ENCODE measurements at regions not wholly inside any gene's neighbourhood (a gene's known extent, or its start where the extent isn't known, plus 50 kb on each side); places are given as distances from the start of the nearest gene placed in this dataset.

DNA sequence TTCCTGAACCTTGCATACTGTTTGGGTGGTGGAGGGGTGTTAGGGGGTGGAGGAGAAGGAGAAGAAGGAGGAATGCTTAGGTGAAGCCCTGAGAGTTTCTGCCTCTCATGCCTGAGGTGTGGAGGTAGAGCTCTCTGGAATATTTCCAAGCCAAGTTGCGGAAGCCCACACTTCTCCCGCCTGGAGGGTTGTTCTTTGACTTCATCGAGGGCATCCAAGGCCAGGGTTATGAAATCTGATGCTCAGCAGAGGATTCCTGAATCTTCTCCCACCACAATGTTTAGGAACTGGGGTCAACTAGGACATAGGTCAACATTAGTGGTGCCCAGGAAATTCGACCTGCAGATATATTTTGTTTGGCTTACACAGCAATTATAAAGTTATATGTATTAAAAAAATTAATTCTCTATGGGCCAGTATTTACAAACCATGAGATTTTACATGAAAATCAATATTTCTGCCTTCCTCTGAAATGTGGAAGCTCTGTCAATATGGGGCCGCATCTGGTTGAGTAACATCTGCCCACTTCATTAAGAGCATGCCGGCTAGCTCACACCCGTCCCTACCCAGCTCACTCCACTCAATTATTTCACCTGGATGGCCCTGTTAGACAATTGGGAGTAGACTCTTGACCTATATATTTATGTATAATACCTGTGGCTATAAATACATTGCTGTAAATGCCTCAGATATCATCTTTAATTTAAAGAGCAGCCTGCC, 257.1 kb upstream of the ZFP64 start:
- no peaks in the 10 kb centered on the region for H3K36me3 ChIP-seq
- H3K27me3 ChIP-seq: no peaks in the 10 kb centered on the region
- no peak overlapping the region for H3K4me3 ChIP-seq
- TF ChIP-seq, protein P1, sequence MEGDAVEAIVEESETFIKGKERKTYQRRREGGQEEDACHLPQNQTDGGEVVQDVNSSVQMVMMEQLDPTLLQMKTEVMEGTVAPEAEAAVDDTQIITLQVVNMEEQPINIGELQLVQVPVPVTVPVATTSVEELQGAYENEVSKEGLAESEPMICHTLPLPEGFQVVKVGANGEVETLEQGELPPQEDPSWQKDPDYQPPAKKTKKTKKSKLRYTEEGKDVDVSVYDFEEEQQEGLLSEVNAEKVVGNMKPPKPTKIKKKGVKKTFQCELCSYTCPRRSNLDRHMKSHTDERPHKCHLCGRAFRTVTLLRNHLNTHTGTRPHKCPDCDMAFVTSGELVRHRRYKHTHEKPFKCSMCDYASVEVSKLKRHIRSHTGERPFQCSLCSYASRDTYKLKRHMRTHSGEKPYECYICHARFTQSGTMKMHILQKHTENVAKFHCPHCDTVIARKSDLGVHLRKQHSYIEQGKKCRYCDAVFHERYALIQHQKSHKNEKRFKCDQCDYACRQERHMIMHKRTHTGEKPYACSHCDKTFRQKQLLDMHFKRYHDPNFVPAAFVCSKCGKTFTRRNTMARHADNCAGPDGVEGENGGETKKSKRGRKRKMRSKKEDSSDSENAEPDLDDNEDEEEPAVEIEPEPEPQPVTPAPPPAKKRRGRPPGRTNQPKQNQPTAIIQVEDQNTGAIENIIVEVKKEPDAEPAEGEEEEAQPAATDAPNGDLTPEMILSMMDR (IDR thresholded peaks at IDR 0.05; ENCODE audit: low read depth, low read length): no peak
- peak in 1 of 2 donors; percentile 13 for DNase-seq (ENCODE audit: low read depth in 1 of 2, low spot score in 1 of 2)
- H3K4me1 ChIP-seq (ENCODE audit: low read depth): no peaks in the 10 kb centered on the region
- no peaks in the 10 kb centered on the region for H3K9me3 ChIP-seq (ENCODE audit: low read depth)
- no peak overlapping the region for H3K27ac ChIP-seq

DNA sequence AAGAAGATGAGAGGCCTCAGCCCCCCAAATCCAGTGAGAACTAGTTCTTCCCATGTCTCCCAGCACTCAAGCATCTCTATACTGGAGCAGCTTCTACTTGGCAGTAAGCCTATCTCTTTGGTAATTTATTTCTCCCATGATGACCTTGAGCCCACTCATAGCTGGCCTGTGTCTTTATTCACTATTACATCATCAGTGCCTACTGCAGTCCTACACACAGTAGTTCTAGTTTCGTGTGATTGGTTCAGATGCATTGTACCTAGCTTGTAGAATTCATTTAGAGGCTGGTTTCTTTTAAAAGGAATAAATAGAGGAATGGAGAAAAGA, 255.6 kb upstream of the ZFP64 start:
- Histone ChIP-seq H3K4me3 (no peak overlapping the region), H3K36me3 (no peaks in the 10 kb centered on the region), H3K9me3 (ENCODE audit: low read depth) (no peaks in the 10 kb centered on the region), H3K27ac (no peak overlapping the region), H3K4me1 (ENCODE audit: low read depth) (no peaks in the 10 kb centered on the region), H3K27me3 (no peaks in the 10 kb centered on the region)
- no peak for DNase-seq (ENCODE audit: low read depth in 1 of 2, low spot score in 1 of 2)
- TF ChIP-seq, protein P1 (IDR thresholded peaks at IDR 0.05; ENCODE audit: low read depth, low read length): no peak

DNA sequence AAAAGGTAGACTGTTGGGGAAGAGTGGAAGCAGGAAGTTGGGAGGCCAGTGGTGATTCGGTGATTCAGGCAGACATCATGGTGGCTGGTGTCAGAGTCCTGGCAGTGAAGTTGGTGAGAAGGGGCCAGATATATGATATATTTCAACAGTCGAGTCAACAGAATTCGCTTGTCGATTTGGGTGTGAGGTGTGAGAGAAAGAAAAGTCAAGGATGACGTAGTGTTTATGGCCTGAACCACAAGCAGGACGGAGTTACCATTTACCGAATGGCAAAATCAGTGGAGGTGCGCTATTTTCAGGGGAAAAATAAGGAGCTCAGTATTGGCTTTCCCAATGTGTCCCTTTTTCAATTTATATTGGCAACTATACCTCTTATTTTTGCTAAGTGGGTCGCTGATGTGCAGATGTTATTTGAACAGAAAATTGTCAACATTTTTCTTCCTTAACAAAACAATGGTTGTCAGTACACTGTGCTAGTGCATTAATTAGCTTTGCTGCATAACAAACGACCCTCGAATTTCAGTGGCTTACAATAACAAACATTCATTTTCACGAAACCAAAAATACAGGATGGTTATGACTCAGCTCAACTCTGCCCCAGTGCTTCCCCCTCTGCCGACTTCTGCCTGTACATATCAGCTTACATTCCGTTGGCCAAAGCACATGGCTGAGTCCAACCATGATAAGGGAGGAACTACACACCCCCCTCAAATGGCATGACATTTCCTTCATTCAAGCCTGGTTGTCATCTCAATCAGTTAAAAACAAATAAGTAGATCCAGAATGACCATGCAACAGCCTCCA, 255.0 kb upstream of the ZFP64 start:
- H3K4me3 ChIP-seq: no peak overlapping the region
- H3K9me3 ChIP-seq (ENCODE audit: low read depth): no peaks in the 10 kb centered on the region
- H3K4me1 ChIP-seq (ENCODE audit: low read depth): no peaks in the 10 kb centered on the region
- H3K36me3 ChIP-seq: no peaks in the 10 kb centered on the region
- TF ChIP-seq, protein P1 (IDR thresholded peaks at IDR 0.05; ENCODE audit: low read depth, low read length): no peak
- DNase-seq (ENCODE audit: low read depth in 1 of 2, low spot score in 1 of 2): peak in 1 of 2 donors; percentile 82
- H3K27me3 ChIP-seq: no peaks in the 10 kb centered on the region
- H3K27ac ChIP-seq: no peak overlapping the region

DNA sequence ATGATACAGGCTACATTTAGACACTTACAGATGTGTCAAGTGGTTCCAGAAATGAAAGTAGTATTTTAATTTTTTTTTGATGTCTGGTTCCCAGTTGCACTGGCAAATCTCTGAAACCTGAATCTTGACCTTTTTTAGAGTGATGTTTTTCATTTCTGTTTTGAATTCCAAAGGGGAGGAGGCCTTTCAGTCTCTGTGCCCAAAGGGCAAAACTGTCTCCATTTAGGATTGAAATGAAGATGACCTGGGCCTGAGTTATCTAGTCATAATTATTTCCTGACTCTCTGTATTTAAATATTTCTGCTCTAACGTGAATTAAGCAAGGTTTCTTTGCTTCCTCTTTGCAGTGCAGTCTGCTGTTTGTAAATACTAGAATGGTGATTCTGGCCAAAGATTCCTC, 252.9 kb upstream of the ZFP64 start:
- Histone ChIP-seq H3K27me3 (no peaks in the 10 kb centered on the region), H3K4me3 (no peak overlapping the region), H3K36me3 (no peaks in the 10 kb centered on the region), H3K27ac (no peak overlapping the region), H3K9me3 (ENCODE audit: low read depth) (no peaks in the 10 kb centered on the region), H3K4me1 (ENCODE audit: low read depth) (no peaks in the 10 kb centered on the region)
- DNase-seq (ENCODE audit: low read depth in 1 of 2, low spot score in 1 of 2): no peak
- TF ChIP-seq, protein P1 (IDR thresholded peaks at IDR 0.05; ENCODE audit: low read depth, low read length): no peak

DNA sequence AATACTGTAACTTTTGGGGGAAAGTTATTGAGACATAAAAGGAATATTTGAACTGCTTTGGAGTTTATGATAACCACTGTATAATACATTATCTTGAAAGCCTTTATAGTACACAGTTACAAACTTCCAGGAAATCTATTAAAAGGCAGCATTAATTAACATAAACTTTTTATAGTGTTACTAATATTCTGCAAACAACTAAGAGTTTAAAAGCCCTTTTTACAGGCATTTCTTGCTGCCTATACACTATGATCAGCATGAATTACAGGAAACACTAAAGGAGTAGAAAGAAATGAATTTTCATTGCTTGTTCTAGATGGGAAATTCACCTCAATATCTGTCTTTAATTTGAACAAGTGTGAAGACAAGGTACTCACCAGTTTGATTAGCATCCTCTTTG, 252.3 kb upstream of the ZFP64 start:
- no peak for DNase-seq (ENCODE audit: low read depth in 1 of 2, low spot score in 1 of 2)
- Histone ChIP-seq H3K4me3 (no peak overlapping the region), H3K36me3 (no peaks in the 10 kb centered on the region), H3K9me3 (ENCODE audit: low read depth) (no peaks in the 10 kb centered on the region), H3K27me3 (no peaks in the 10 kb centered on the region), H3K27ac (no peak overlapping the region), H3K4me1 (ENCODE audit: low read depth) (no peaks in the 10 kb centered on the region)
- TF ChIP-seq, protein P1 (IDR thresholded peaks at IDR 0.05; ENCODE audit: low read depth, low read length): no peak

Measured in cardiac muscle cell (in vitro differentiated cells and primary cell).